ENCODE measurements at regions not wholly inside any gene's neighbourhood (a gene's known extent, or its start where the extent isn't known, plus 50 kb on each side); places are given as distances from the start of the nearest gene placed in this dataset.
A peak's percentile ranks its signal among the peaks of the same experiment; 100 is the strongest.

- no peak for DNase-seq
- POLR2A ChIA-PET = no interaction called here
- no peaks in the 10 kb centered on the region for H3K27me3 Mint-ChIP-seq (ENCODE audit: insufficient read depth, unreplicated experiment)
- CTCF ChIA-PET = no interaction called here
- H3K36me3 ChIP-seq (ENCODE audit: control insufficient read depth, insufficient read depth, low read length) = no peaks in the 10 kb centered on the region
- 0 out of 2 replicates have a peak, but pooled peaks cover 7% of the 10 kb centered on the region for H3K4me1 ChIP-seq
- no peak overlapping the region for H3K27ac Mint-ChIP-seq (ENCODE audit: unreplicated experiment)
- H3K4me1 Mint-ChIP-seq (ENCODE audit: low read depth, unreplicated experiment) = peaks cover 16% of the 10 kb centered on the region
- H3K4me3 Mint-ChIP-seq (ENCODE audit: unreplicated experiment) = no peak overlapping the region
- no peaks in the 10 kb centered on the region for H3K27me3 ChIP-seq (replicated peaks; ENCODE audit: control insufficient read depth, insufficient read depth, low read length)
- no peaks in the 10 kb centered on the region for H3K9me3 Mint-ChIP-seq (ENCODE audit: unreplicated experiment)
- H3K9me3 ChIP-seq = 0 out of 2 replicates have a peak, but pooled peaks cover 2% of the 10 kb centered on the region
- no peak overlapping the region for H3K4me3 ChIP-seq (ENCODE audit: low read depth, low read length)
- no TSS peak for BruUV-seq (replicated peaks)
- H3K36me3 Mint-ChIP-seq (ENCODE audit: insufficient read depth, unreplicated experiment) = no peaks in the 10 kb centered on the region
- intact Hi-C loops (cut with micrococcal nuclease; ENCODE audit: unreplicated experiment) = no loop called here
- TF ChIP-seq, protein P1, sequence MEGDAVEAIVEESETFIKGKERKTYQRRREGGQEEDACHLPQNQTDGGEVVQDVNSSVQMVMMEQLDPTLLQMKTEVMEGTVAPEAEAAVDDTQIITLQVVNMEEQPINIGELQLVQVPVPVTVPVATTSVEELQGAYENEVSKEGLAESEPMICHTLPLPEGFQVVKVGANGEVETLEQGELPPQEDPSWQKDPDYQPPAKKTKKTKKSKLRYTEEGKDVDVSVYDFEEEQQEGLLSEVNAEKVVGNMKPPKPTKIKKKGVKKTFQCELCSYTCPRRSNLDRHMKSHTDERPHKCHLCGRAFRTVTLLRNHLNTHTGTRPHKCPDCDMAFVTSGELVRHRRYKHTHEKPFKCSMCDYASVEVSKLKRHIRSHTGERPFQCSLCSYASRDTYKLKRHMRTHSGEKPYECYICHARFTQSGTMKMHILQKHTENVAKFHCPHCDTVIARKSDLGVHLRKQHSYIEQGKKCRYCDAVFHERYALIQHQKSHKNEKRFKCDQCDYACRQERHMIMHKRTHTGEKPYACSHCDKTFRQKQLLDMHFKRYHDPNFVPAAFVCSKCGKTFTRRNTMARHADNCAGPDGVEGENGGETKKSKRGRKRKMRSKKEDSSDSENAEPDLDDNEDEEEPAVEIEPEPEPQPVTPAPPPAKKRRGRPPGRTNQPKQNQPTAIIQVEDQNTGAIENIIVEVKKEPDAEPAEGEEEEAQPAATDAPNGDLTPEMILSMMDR (IDR thresholded peaks at IDR 0.05; ENCODE audit: insufficient read depth in 1 of 2, low read depth in 1 of 2, low read length in 1 of 2, severe bottlenecking in 1 of 2, unreplicated experiment in 1 of 2) = no peak
These were observed 70.7 kb upstream of the ARMC2 start for GRCh38 chr6:108777536-108777935.

- Histone ChIP-seq H3K9me3 (0 out of 2 replicates have a peak, but pooled peaks cover under 1% of the 10 kb centered on the region), H3K4me3 (ENCODE audit: low read depth, low read length) (no peak overlapping the region), H3K36me3 (ENCODE audit: control insufficient read depth, insufficient read depth, low read length) (no peaks in the 10 kb centered on the region), H3K4me1 (0 out of 2 replicates have a peak, but pooled peaks cover 7% of the 10 kb centered on the region), H3K27me3 (replicated peaks; ENCODE audit: control insufficient read depth, insufficient read depth, low read length) (no peaks in the 10 kb centered on the region)
- no peaks in the 10 kb centered on the region for H3K27me3 Mint-ChIP-seq (ENCODE audit: insufficient read depth, unreplicated experiment)
- CTCF ChIA-PET = no interaction called here
- H3K36me3 Mint-ChIP-seq (ENCODE audit: insufficient read depth, unreplicated experiment) = no peaks in the 10 kb centered on the region
- BruUV-seq (replicated peaks) = no TSS peak
- POLR2A ChIA-PET = no interaction called here
- TF ChIP-seq, protein P1 (IDR thresholded peaks at IDR 0.05; ENCODE audit: insufficient read depth in 1 of 2, low read depth in 1 of 2, low read length in 1 of 2, severe bottlenecking in 1 of 2, unreplicated experiment in 1 of 2) = no peak
- H3K9me3 Mint-ChIP-seq (ENCODE audit: unreplicated experiment) = no peaks in the 10 kb centered on the region
- peaks cover 21% of the 10 kb centered on the region for H3K4me1 Mint-ChIP-seq (ENCODE audit: low read depth, unreplicated experiment)
- DNase-seq = no peak
- H3K27ac Mint-ChIP-seq (ENCODE audit: unreplicated experiment) = no peak overlapping the region
- H3K4me3 Mint-ChIP-seq (ENCODE audit: unreplicated experiment) = no peak overlapping the region
- intact Hi-C loops (cut with micrococcal nuclease; ENCODE audit: unreplicated experiment) = no loop called here
These were observed 69.6 kb upstream of the ARMC2 start for GRCh38 chr6:108778421-108779186.

- H3K4me3 ChIP-seq (ENCODE audit: low read depth, low read length) = no peak overlapping the region
- intact Hi-C loops (cut with micrococcal nuclease; ENCODE audit: unreplicated experiment) = loop anchor here (5.0 kb wide), 1 partner anchor 113 kb away; no protein-coding TSS in a partner anchor
- H3K27me3 ChIP-seq (replicated peaks; ENCODE audit: control insufficient read depth, insufficient read depth, low read length) = no peaks in the 10 kb centered on the region
- CTCF ChIA-PET = no interaction called here
- H3K4me1 ChIP-seq = 0 out of 2 replicates have a peak, but pooled peaks cover 7% of the 10 kb centered on the region
- H3K36me3 Mint-ChIP-seq (ENCODE audit: insufficient read depth, unreplicated experiment) = no peaks in the 10 kb centered on the region
- no peaks in the 10 kb centered on the region for H3K9me3 Mint-ChIP-seq (ENCODE audit: unreplicated experiment)
- H3K27ac Mint-ChIP-seq (ENCODE audit: unreplicated experiment) = peak overlapping the region; percentile 77
- no peaks in the 10 kb centered on the region for H3K9me3 ChIP-seq
- H3K4me3 Mint-ChIP-seq (ENCODE audit: unreplicated experiment) = no peak overlapping the region
- no peaks in the 10 kb centered on the region for H3K27me3 Mint-ChIP-seq (ENCODE audit: insufficient read depth, unreplicated experiment)
- TF ChIP-seq, protein P1 (IDR thresholded peaks at IDR 0.05; ENCODE audit: insufficient read depth in 1 of 2, low read depth in 1 of 2, low read length in 1 of 2, severe bottlenecking in 1 of 2, unreplicated experiment in 1 of 2) = no peak
- POLR2A ChIA-PET = no interaction called here
- H3K4me1 Mint-ChIP-seq (ENCODE audit: low read depth, unreplicated experiment) = peaks cover 21% of the 10 kb centered on the region
- no peaks in the 10 kb centered on the region for H3K36me3 ChIP-seq (ENCODE audit: control insufficient read depth, insufficient read depth, low read length)
- BruUV-seq (replicated peaks) = no TSS peak
- no peak for DNase-seq
These were observed 68.5 kb upstream of the ARMC2 start for GRCh38 chr6:108779536-108780275.

All from Caco-2 (cell line).